PC-9 (cell line): ENCODE measurements at regions not wholly inside any gene's neighbourhood (a gene's known extent, or its start where the extent isn't known, plus 50 kb on each side); places are given as distances from the start of the nearest gene placed in this dataset.

Source experiments
- BruUV-seq: library from RNA; stranded (reverse); fragments of 400-500 nt; replicated peaks from 2 replicates; lab custom pipeline; 2021; lab: Mats Ljungman, UMichigan
- CTCF ChIA-PET: fragments of 300-600 bp; sonication (Branson Sonifier 250); formaldehyde crosslinking; loops from one replicate; lab custom pipeline; 2022; ENCODE audit warnings: antibody characterized with exemption; lab: Charles Lee
- POLR2A ChIA-PET: fragments of 300-600 bp; sonication (Branson Sonifier 250); formaldehyde crosslinking; loops from one replicate; lab custom pipeline; 2022; ENCODE audit warnings: antibody characterized with exemption; ENCODE audit not compliant: unreplicated experiment; lab: Charles Lee
- DNase-seq, 2 experiments: peaks; one replicate each; pipeline versions ENCODE4 v3.0.0 to v3.0.0-alpha.2; 2015 to 2022; ENCODE audit warnings: mixed read lengths in 1 of 2
- H2AFZ ChIP-seq: fragments of 200-600 bp; sonication (generic); 2 replicates; pipeline ENCODE4 v1.8.1; 2017; ENCODE audit warnings: antibody characterized with exemption
- H3F3A ChIP-seq: fragments of 200-600 bp; sonication (generic); 2 replicates; pipeline ENCODE4 v1.8.1; 2017; ENCODE audit warnings: antibody characterized with exemption, mild to moderate bottlenecking, low read depth; ENCODE audit not compliant: insufficient read depth
- H3K27ac ChIP-seq: fragments of 200-600 bp; sonication (generic); 2 replicates; pipeline ENCODE4 v1.6.1; 2016; ENCODE audit warnings: mixed run types
- H3K27me3 ChIP-seq: fragments of 200-600 bp; sonication (generic); 2 replicates; pipeline ENCODE4 v1.6.1; 2016; ENCODE audit warnings: low read depth, mixed run types; ENCODE audit not compliant: insufficient read depth
- H3K36me3 ChIP-seq: fragments of 200-600 bp; sonication (generic); 2 replicates; pipeline ENCODE4 v1.6.1; 2016; ENCODE audit warnings: low read depth, mixed run types
- H3K4me1 ChIP-seq: fragments of 200-600 bp; sonication (generic); replicated peaks from 2 replicates; pipeline ENCODE4 v1.6.1; 2016; ENCODE audit warnings: mixed run types; ENCODE audit not compliant: insufficient read depth
- H3K4me2 ChIP-seq: fragments of 200-600 bp; sonication (generic); 2 replicates; pipeline ENCODE4 v1.6.1; 2017; ENCODE audit warnings: mixed run types
- H3K4me3 ChIP-seq: fragments of 200-600 bp; sonication (generic); 2 replicates; pipeline ENCODE4 v1.6.1; 2016; ENCODE audit warnings: mixed run types
- H3K79me2 ChIP-seq: fragments of 200-600 bp; sonication (generic); 2 replicates; pipeline ENCODE4 v1.6.1; 2017; ENCODE audit warnings: low read depth, mixed run types
- H3K9me2 ChIP-seq: fragments of 200-600 bp; sonication (generic); 2 replicates; pipeline ENCODE4 v1.8.1; 2017; ENCODE audit warnings: mild to moderate bottlenecking; ENCODE audit not compliant: insufficient read depth
- H3K9me3 ChIP-seq: fragments of 200-600 bp; sonication (generic); 2 replicates; pipeline ENCODE4 v1.8.1; 2016; ENCODE audit warnings: low read depth; ENCODE audit not compliant: insufficient read depth
- H4K20me1 ChIP-seq: fragments of 200-600 bp; sonication (generic); 2 replicates; pipeline ENCODE4 v1.8.1; 2017; ENCODE audit not compliant: insufficient read depth
- EZH2 ChIP-seq: fragments of 200-600 bp; sonication (generic); IDR thresholded peaks from 2 replicates; pipeline ENCODE4 v1.8.0; 2017; ENCODE audit warnings: antibody characterized with exemption, low read depth
- intact Hi-C: fragments of 100-400 bp; cut with micrococcal nuclease; formaldehyde crosslinking; loops from one replicate; pipeline ENCODE4 v1.10.0; 2022; ENCODE audit not compliant: unreplicated experiment
- TF ChIP-seq, protein P1 (sequence below): fragments of 200-600 bp; sonication (generic); conservative IDR thresholded peaks from 2 replicates; pipeline ENCODE4 v1.6.1; 2017; ENCODE audit warnings: mixed run types, antibody characterized with exemption, mild to moderate bottlenecking, moderate library complexity

DNA sequence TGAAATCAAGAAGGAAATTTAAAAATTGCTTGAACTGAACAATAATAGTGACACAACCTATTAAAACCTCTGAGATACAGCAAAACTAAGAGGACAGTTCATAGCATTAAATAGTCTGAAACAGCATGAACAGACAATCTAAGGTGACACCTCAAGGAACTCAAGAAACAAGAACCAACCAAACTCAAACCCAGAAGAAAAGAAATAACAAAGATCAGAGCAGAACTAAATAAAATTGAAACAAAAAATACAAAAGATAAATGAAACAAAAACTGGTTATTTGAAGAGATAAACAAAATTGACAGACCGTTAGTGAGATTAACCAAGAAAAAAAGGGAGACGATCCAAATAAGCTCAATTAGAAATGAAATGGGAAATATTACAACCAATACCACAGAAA lies 122.8 kb upstream of the TOP3B start:
- ChIA-PET CTCF (no interaction called here), POLR2A (no interaction called here)
- BruUV-seq, result no TSS peak
- no peak for DNase-seq
- no peak for TF ChIP-seq EZH2
- TF ChIP-seq, protein P1, sequence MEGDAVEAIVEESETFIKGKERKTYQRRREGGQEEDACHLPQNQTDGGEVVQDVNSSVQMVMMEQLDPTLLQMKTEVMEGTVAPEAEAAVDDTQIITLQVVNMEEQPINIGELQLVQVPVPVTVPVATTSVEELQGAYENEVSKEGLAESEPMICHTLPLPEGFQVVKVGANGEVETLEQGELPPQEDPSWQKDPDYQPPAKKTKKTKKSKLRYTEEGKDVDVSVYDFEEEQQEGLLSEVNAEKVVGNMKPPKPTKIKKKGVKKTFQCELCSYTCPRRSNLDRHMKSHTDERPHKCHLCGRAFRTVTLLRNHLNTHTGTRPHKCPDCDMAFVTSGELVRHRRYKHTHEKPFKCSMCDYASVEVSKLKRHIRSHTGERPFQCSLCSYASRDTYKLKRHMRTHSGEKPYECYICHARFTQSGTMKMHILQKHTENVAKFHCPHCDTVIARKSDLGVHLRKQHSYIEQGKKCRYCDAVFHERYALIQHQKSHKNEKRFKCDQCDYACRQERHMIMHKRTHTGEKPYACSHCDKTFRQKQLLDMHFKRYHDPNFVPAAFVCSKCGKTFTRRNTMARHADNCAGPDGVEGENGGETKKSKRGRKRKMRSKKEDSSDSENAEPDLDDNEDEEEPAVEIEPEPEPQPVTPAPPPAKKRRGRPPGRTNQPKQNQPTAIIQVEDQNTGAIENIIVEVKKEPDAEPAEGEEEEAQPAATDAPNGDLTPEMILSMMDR, result no peak
- H2AFZ ChIP-seq, result no peak overlapping the region
- intact Hi-C loops, result no loop called here
- no peaks in the 10 kb centered on the region for H3F3A ChIP-seq
- H3K9me2 ChIP-seq, result no peaks in the 10 kb centered on the region
- no peaks in the 10 kb centered on the region for H4K20me1 ChIP-seq
- H3K4me1 ChIP-seq, result no peaks in the 10 kb centered on the region
- no peaks in the 10 kb centered on the region for H3K79me2 ChIP-seq
- no peaks in the 10 kb centered on the region for H3K9me3 ChIP-seq
- no peak overlapping the region for H3K4me2 ChIP-seq
- H3K27me3 ChIP-seq, result peaks cover 40% of the 10 kb centered on the region
- no peak overlapping the region for H3K4me3 ChIP-seq
- no peaks in the 10 kb centered on the region for H3K36me3 ChIP-seq
- no peak overlapping the region for H3K27ac ChIP-seq

DNA sequence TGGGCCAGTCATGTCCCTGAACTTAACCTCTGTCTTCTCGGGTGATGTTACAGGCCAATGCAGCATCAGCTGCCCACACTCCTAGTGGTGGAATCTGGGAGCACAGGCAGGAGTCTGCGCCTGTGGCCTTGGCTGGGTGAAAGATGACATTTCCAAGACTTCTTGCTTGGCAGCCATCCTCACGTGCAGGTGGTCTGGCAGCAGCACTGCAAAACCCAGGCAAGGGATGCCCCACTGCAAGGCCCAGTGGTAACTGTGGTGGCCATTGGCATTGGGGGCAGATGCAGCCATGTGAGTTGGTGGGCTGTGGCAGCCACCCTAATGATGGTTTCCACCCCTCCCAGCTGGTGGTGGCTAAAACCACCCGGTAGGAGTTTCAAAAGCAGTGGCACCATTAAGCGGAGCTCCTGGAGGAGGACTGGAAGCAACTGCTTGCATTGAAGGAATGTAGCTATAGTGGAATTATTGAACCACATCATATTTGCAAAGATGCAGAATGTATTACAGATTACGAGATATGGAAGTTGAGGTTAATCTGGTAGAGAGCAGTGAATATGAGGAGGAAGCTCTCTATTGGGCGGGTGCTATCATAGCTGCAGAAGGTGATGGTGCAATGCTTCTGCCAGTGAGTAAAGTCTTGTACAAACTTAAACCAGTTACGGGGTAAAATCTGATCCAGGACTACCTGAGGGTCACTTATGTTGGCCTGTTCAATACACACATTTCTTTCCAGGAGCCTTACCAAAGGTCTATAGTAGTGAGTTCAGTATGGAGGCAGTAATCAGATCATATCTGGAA lies 120.7 kb upstream of the TOP3B start:
- no peak for DNase-seq
- H4K20me1 ChIP-seq, result no peaks in the 10 kb centered on the region
- no TSS peak for BruUV-seq
- POLR2A ChIA-PET, result no interaction called here
- H2AFZ ChIP-seq, result no peak overlapping the region
- H3K4me2 ChIP-seq, result no peak overlapping the region
- H3K27ac ChIP-seq, result no peak overlapping the region
- H3F3A ChIP-seq, result no peaks in the 10 kb centered on the region
- no peaks in the 10 kb centered on the region for H3K9me2 ChIP-seq
- TF ChIP-seq, protein P1, result peak; percentile 45
- TF ChIP-seq EZH2, result no peak
- H3K79me2 ChIP-seq, result no peaks in the 10 kb centered on the region
- CTCF ChIA-PET, result no interaction called here
- no peaks in the 10 kb centered on the region for H3K9me3 ChIP-seq
- peaks cover 40% of the 10 kb centered on the region for H3K27me3 ChIP-seq
- H3K4me1 ChIP-seq, result no peaks in the 10 kb centered on the region
- intact Hi-C loops, result no loop called here
- H3K36me3 ChIP-seq, result no peaks in the 10 kb centered on the region
- no peak overlapping the region for H3K4me3 ChIP-seq

DNA sequence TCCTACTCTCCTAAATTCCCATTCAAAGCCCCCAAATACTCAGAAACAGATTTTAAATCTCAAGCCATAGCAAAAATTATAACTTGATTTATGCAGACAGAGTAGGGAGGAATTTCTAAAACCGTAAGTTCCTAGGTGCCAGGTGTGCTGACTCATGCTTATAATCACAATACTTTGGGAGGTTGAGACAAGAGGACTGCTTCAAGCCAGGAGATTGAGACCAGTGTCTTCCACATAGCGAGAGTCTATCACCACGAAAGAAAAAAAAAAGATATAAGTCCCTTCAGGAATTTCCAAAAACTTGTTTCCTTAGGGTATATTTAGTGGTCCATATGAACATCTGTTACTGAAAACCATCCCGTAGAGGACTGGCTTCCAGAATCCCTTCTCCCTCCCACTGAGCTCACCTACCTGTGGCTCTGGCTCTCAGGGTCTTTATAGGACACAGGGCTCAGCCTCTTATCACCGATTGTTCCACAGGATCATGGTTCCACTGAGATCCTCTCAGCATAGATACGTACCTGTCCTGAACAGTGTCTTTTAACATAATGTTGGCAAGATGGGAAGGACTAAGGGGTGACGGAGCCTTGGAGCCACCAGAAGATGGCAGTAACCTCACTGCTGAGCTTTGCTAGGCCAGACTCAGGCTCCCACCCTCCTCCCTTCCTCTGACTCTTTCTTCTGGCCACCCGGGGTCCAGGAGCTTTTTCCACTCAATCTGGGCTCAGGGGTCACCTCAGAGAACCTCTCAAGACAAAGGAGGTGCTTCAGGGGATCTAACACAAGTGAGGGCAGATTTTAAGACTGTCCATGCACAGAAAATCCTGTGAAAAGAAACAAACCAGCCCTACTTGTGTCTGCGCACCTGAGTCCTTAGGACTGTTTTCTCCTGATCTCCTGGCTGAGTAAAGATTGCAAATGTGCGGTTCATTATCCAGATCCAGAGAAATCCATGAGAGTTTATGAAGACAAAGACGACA lies 117.5 kb upstream of the TOP3B start:
- DNase-seq, result no peak
- ChIA-PET POLR2A (no interaction called here), CTCF (no interaction called here)
- Histone ChIP-seq H3K9me2 (no peaks in the 10 kb centered on the region), H4K20me1 (no peaks in the 10 kb centered on the region), H2AFZ (no peak overlapping the region), H3K27ac (no peak overlapping the region), H3K4me1 (no peaks in the 10 kb centered on the region), H3K4me2 (no peak overlapping the region), H3K9me3 (no peaks in the 10 kb centered on the region), H3K27me3 (peaks cover 51% of the 10 kb centered on the region), H3K4me3 (no peak overlapping the region), H3K36me3 (no peaks in the 10 kb centered on the region), H3K79me2 (no peaks in the 10 kb centered on the region), H3F3A (no peaks in the 10 kb centered on the region)
- TF ChIP-seq, protein P1, result no peak
- no peak for TF ChIP-seq EZH2
- intact Hi-C loops, result no loop called here
- BruUV-seq, result no TSS peak
